ENCODE measurements at regions not wholly inside any gene's neighbourhood (a gene's known extent, or its start where the extent isn't known, plus 50 kb on each side); places are given as distances from the start of the nearest gene placed in this dataset.
"Not testable (repeated sequence)": the region's sequence is repeated elsewhere in the genome, so short reads cannot be mapped to it uniquely, and the experiment has no call there.

DNA sequence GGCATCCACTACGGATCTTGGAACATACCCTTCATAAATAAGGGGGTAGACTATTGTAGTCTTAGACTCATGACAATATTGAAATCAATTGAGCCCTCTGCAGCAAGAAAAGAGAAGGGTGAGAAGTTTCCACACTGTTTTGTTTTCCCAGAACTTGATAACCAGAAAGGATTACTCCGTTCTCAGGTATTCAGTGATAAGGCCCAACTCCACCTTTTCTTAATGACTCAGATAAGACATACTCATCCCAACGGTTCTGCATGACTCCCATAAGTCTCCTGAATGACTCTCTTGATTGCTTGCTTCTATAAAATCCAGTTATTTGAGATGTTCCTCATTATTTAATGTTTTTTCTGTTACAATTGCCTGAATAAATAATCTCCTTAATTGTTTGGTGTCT lies 111.7 kb downstream of the PABPC4L start:
- intact Hi-C loops (cut with micrococcal nuclease; ENCODE audit: unreplicated experiment): no loop called here
- TF ChIP-seq CTCF (conservative IDR thresholded peaks at IDR 0.05; ENCODE audit: low read depth, low read length) (no peak), EZH2 (IDR thresholded peaks at IDR 0.05; ENCODE audit: borderline replicate concordance, low read depth, low read length, poor library complexity, severe bottlenecking) (no peak)
- CTCF ChIA-PET: no interaction called here
- H3K9me3 ChIP-seq (ENCODE audit: low read depth, low read length, poor library complexity, severe bottlenecking): no peaks in the 10 kb centered on the region
- BruUV-seq (replicated peaks): no TSS peak
- H3K4me1 ChIP-seq (ENCODE audit: insufficient read depth, low read length, poor library complexity, severe bottlenecking): no peaks in the 10 kb centered on the region
- H3K27me3 ChIP-seq (replicated peaks; ENCODE audit: insufficient read depth, low read depth, low read length, poor library complexity): no peaks in the 10 kb centered on the region
- POLR2A ChIA-PET (ENCODE audit: low non-redundant PET): no interaction called here
- no peaks in the 10 kb centered on the region for H3K36me3 ChIP-seq (ENCODE audit: insufficient read depth, low read length, poor library complexity, severe bottlenecking)
- no peak overlapping the region for H3K4me3 ChIP-seq (ENCODE audit: low read depth, low read length, poor library complexity, severe bottlenecking)
- H3K27ac ChIP-seq (ENCODE audit: low read depth, low read length, poor library complexity, severe bottlenecking): no peak overlapping the region
- no peak for DNase-seq (ENCODE audit: low spot score)

DNA sequence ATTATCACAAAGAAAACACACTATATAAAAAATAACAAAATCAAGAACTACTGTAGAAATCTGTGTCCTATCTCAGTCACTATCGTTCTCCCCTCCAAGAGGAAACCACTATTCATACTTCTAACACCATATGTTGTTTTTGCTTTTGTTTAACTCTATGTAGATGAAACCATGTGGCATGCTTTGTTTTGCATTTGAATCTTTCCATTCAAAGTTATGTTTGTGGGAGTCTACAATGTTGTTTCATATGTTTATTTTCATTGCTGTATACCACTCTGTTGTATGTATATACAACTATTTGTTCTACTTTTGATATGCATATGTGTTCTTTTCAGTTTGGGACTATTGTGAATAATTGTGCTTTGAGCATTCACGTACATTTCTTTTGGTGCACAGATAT lies 116.1 kb downstream of the PABPC4L start:
- intact Hi-C loops (cut with micrococcal nuclease; ENCODE audit: unreplicated experiment): no loop called here
- H3K27me3 ChIP-seq (replicated peaks; ENCODE audit: insufficient read depth, low read depth, low read length, poor library complexity): no peaks in the 10 kb centered on the region
- no peaks in the 10 kb centered on the region for H3K4me1 ChIP-seq (ENCODE audit: insufficient read depth, low read length, poor library complexity, severe bottlenecking)
- no peaks in the 10 kb centered on the region for H3K36me3 ChIP-seq (ENCODE audit: insufficient read depth, low read length, poor library complexity, severe bottlenecking)
- ChIA-PET CTCF (no interaction called here), POLR2A (ENCODE audit: low non-redundant PET) (no interaction called here)
- TF ChIP-seq CTCF (conservative IDR thresholded peaks at IDR 0.05; ENCODE audit: low read depth, low read length) (no peak), EZH2 (IDR thresholded peaks at IDR 0.05; ENCODE audit: borderline replicate concordance, low read depth, low read length, poor library complexity, severe bottlenecking) (no peak)
- no peak for DNase-seq (ENCODE audit: low spot score)
- H3K9me3 ChIP-seq (ENCODE audit: low read depth, low read length, poor library complexity, severe bottlenecking): no peaks in the 10 kb centered on the region
- H3K27ac ChIP-seq (ENCODE audit: low read depth, low read length, poor library complexity, severe bottlenecking): no peak overlapping the region
- no TSS peak for BruUV-seq (replicated peaks)
- no peak overlapping the region for H3K4me3 ChIP-seq (ENCODE audit: low read depth, low read length, poor library complexity, severe bottlenecking)

DNA sequence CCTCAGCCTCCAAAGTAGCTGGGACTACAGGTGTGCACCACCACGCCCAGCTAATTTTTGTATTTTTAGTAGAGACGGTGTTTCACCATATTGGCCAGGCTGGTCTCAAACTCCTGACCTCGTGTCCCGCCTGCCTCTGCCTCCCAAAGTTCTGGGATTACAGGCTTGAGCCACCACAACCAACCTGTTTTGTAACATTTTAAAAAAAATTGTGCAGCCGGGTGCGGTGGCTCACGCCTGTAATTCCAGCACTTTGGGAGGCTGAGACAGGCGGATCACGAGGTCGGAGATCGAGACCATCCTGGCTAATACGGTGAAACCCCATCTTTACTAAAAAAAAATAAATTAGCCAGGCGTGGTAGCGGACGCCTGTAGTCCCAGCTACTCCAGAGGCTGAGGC lies 122.5 kb downstream of the PABPC4L start:
- H3K27me3 ChIP-seq (replicated peaks; ENCODE audit: insufficient read depth, low read depth, low read length, poor library complexity); intact Hi-C loops (cut with micrococcal nuclease; ENCODE audit: unreplicated experiment); H3K4me3 ChIP-seq (ENCODE audit: low read depth, low read length, poor library complexity, severe bottlenecking); DNase-seq (ENCODE audit: low spot score); H3K36me3 ChIP-seq (ENCODE audit: insufficient read depth, low read length, poor library complexity, severe bottlenecking); POLR2A ChIA-PET (ENCODE audit: low non-redundant PET); H3K27ac ChIP-seq (ENCODE audit: low read depth, low read length, poor library complexity, severe bottlenecking); H3K4me1 ChIP-seq (ENCODE audit: insufficient read depth, low read length, poor library complexity, severe bottlenecking); CTCF ChIA-PET; H3K9me3 ChIP-seq (ENCODE audit: low read depth, low read length, poor library complexity, severe bottlenecking); BruUV-seq (replicated peaks): not testable (repeated sequence)

GRCh38 chr4:134078230-134078914 lies 123.2 kb downstream of the PABPC4L start:
- intact Hi-C loops (cut with micrococcal nuclease; ENCODE audit: unreplicated experiment): no loop called here
- no peaks in the 10 kb centered on the region for H3K9me3 ChIP-seq (ENCODE audit: low read depth, low read length, poor library complexity, severe bottlenecking)
- no peaks in the 10 kb centered on the region for H3K4me1 ChIP-seq (ENCODE audit: insufficient read depth, low read length, poor library complexity, severe bottlenecking)
- H3K27me3 ChIP-seq (replicated peaks; ENCODE audit: insufficient read depth, low read depth, low read length, poor library complexity): no peaks in the 10 kb centered on the region
- ChIA-PET POLR2A (ENCODE audit: low non-redundant PET) (no interaction called here), CTCF (no interaction called here)
- no peak for DNase-seq (ENCODE audit: low spot score)
- TF ChIP-seq CTCF (conservative IDR thresholded peaks at IDR 0.05; ENCODE audit: low read depth, low read length) (no peak), EZH2 (IDR thresholded peaks at IDR 0.05; ENCODE audit: borderline replicate concordance, low read depth, low read length, poor library complexity, severe bottlenecking) (no peak)
- no TSS peak for BruUV-seq (replicated peaks)
- no peak overlapping the region for H3K4me3 ChIP-seq (ENCODE audit: low read depth, low read length, poor library complexity, severe bottlenecking)
- no peaks in the 10 kb centered on the region for H3K36me3 ChIP-seq (ENCODE audit: insufficient read depth, low read length, poor library complexity, severe bottlenecking)
- H3K27ac ChIP-seq (ENCODE audit: low read depth, low read length, poor library complexity, severe bottlenecking): no peak overlapping the region
